PC-3 (cell line): ENCODE measurements at regions not wholly inside any gene's neighbourhood (a gene's known extent, or its start where the extent isn't known, plus 50 kb on each side); places are given as distances from the start of the nearest gene placed in this dataset.

Experiments used
- EZH2 ChIP-seq: fragments of 300-600 bp; sonication (generic); IDR thresholded peaks from one replicate; pipeline ENCODE4 v1.6.1; 2017; ENCODE audit warnings: antibody characterized with exemption, mild to moderate bottlenecking, low read length; ENCODE audit not compliant: unreplicated experiment
- TF ChIP-seq, protein P1 (sequence below): fragments of 300-600 bp; sonication (generic); conservative IDR thresholded peaks from 2 replicates; pipeline ENCODE4 v1.5.1; 2017; ENCODE audit warnings: antibody characterized with exemption, low read depth, mild to moderate bottlenecking, low read length

DNA sequence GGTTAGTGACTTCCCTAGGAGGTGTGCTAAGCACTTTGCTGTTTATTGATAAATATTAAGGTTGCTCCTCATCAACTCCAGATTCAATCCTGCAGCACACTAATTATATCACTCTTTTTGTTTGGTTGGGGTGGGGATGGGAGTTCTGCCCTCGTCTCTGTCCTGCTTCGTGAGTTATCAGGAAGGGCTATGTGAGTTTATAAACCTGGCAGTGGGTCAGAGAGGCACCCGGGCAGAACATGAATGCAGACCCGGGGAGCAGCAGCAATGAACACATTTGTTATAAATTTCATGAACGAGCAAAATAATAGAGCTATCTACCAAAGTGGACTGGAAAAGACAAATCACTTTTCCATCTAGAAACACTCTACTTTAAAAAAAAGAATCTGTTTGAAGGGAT, 125.5 kb upstream of the WWC1 start:
- TF ChIP-seq, protein P1, sequence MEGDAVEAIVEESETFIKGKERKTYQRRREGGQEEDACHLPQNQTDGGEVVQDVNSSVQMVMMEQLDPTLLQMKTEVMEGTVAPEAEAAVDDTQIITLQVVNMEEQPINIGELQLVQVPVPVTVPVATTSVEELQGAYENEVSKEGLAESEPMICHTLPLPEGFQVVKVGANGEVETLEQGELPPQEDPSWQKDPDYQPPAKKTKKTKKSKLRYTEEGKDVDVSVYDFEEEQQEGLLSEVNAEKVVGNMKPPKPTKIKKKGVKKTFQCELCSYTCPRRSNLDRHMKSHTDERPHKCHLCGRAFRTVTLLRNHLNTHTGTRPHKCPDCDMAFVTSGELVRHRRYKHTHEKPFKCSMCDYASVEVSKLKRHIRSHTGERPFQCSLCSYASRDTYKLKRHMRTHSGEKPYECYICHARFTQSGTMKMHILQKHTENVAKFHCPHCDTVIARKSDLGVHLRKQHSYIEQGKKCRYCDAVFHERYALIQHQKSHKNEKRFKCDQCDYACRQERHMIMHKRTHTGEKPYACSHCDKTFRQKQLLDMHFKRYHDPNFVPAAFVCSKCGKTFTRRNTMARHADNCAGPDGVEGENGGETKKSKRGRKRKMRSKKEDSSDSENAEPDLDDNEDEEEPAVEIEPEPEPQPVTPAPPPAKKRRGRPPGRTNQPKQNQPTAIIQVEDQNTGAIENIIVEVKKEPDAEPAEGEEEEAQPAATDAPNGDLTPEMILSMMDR: no peak
- no peak for TF ChIP-seq EZH2
